ENCODE measurements at regions not wholly inside any gene's neighbourhood (a gene's known extent, or its start where the extent isn't known, plus 50 kb on each side); places are given as distances from the start of the nearest gene placed in this dataset.

DNA sequence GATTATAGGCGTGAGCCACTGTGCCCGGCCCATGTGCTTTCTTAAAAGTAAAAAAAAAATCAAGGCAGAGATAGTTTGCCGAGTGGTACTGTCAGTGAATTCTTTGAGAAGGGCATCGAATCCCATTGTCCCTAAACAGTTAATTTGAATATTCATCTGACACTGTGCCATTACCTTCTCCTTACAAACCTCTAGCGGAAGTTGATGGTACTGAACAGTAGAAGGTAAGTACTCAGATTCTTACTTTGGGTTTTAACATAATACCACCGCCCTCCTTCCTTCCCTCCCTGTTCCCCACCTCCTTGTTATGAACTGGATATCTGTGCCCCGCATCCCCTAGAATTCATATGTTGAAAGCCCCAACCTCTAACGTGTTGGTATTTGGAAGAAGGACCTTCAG, 58.2 kb upstream of the CLMP start:
- no peak for DNase-seq

- DNase-seq = no peak
Measured at GRCh38 chr11:123251657-123252344, 56.8 kb upstream of the CLMP start.

DNA sequence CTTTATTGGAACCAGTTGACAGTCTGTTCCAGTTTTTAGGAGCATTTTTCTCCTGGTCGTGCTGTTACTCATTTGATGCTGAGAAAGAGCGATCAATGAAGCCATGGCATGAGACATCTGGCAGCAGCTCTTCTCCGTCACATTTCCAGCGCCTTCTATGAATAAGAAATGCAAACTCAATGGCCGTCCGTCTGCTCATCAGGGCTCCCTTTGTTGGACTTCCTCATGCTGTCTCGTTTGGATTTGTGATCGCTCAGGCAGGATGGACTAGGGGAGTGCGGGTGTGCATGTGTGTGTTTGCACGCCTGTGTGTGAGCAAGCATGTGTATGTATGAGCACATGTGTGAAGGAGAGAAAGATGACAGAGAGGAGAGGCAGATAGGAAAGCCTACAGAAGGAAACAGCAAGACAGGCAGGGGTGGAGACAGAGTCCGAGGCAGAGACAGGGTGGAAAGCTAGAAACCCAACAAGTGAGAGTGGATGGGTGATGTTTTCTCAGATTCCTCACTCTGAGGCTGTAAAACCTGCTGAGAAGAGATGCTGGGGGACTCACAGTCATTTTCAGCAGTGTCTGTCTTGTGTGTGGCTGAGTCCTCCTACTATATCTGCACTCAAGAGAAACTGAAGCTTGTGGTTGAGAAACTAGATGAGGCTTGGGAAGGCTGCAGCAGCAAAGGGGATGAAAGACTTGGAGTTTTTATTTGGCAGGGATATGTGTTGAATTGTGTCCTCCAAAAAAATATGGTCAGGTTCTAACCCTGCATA, 56.0 kb upstream of the CLMP start:
- DNase-seq = no peak

DNA sequence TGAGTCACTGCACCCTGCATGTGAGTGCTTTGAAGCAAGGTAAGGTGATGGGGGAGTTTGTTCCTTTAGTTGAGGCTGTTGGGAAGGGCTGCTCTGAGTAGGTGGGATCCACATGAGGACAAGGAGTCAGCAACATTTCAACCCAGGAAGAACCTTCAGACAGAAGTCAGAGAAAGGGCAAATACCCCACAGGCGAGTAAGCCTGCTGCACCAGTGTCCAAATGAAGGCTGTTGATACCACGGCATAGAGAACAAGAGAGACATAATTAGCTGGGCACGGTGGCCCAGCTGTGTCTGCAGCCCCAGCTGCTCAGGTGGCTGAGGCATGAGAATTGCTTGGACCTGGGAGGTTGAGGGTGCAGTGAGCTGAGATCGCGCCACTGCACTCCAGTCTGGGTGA, 54.3 kb upstream of the CLMP start:
- no peak for DNase-seq

DNA sequence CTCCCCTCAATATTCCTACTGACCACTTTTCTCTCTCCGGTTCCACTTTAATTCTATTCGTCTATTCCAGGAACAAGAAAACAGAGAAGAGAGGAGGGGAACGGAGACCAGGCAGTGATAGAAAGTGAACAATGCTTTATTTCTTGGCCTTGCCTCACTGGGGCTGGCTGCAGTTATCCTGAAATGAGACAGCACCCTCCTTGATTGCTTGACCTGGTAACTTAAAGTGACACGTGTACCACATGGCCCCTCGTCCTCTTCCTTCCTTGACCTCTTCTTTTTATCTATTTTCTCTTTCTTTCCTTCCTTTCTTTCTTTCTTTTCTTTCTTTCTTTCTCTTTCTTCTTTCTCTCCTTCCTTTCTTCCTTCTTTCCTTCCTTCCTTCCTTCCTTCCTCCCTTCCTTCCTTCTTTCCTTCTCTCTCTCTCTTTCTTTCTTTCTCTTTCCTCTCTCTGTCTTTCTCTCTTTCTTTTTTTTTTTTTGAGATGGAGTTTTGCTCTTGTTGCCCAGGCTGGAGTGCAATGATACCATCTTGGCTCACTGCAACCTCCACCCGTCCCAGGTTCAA, 52.8 kb upstream of the CLMP start:
- no peak for DNase-seq

DNA sequence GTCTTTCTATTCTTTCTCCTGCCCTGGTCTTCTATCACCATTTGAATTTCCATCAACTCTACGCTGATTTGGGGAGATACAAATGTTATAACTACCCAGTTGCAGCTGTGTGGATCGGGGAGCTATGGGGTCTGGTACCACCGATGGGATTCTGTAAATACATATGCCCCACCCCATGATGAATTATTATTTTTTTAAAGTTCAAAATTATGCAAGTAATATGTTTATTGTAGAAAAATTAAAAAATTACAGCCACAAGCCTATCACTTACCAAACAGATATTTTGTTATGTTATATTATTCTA, 52.4 kb upstream of the CLMP start:
- DNase-seq = no peak

DNA sequence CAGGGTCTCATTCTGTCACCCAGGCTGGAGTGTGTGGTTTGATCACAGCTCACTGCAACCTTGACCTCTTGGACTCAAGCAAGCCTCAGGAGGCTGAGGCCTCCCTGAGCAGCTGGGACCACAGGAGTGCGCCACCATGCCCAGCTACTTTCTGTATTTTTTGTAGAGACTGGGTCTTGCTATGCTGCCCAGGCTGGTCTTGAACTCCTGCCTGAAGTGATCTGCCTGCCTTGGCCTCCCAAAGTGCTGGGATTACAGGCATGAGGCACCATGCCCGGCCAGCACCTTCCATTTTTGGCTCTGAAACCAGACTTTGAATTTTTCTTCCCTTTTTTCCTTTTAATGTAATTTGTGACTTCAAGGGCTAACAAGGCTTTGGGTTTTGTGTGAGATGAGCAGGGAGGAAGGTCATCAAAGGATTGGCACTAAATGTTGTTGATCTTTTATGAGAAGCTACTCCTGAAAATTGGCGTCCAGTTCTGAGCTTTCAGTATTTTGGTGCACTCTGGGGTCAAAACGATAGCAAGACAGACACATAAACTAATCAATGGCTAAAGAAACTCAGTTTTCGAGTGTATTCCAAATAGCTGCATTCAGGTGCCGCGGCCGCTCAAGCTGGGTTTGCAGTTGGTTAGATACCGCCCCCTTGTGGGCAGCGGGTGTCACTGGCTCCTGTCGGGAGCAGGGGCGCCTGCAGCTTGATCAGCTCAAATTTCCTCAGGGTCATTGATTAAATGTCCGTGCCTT, 51.9 kb upstream of the CLMP start:
- peak; percentile 92 for DNase-seq

DNA sequence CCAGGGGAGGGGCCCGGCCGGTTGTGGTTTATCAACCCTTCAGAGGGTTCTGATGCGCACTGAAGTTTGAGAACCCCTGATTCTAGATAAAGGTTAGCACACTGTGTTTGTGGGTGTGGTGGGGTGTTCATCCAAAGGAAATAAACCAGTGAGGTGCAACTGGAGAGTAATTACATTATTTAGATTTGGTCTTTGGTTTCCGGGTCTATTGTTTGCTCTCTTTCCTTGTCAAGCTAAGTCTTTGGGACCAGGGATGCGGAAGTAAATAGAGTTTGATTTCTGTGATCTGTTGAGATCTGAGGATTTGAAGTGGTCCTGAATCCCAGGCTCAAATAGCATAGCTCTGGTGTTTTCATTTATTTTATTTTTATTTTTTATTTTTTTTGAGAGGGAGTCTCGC, 50.5 kb upstream of the CLMP start:
- DNase-seq = no peak

All from activated effector memory CD4-positive, alpha-beta T cell treated with anti-CD3 and anti-CD28 coated beads, Interleukin-2, amount 50 U/mL, for 16 hours (primary cell).